ENCODE measurements at regions not wholly inside any gene's neighbourhood (a gene's known extent, or its start where the extent isn't known, plus 50 kb on each side); places are given as distances from the start of the nearest gene placed in this dataset.

GRCh38 chr6:113619077-113619476, 238.1 kb upstream of the MARCKS start:
- TF ChIP-seq CTCF (IDR thresholded peaks at IDR 0.05; ENCODE audit: insufficient read depth, low read depth, low read length): no peak
- TF ChIP-seq EZH2 (IDR thresholded peaks at IDR 0.05; ENCODE audit: insufficient read depth, low read length): no peak
